Progenitor cell of endocrine pancreas (in vitro differentiated cells): ENCODE measurements at regions not wholly inside any gene's neighbourhood (a gene's known extent, or its start where the extent isn't known, plus 50 kb on each side); places are given as distances from the start of the nearest gene placed in this dataset.

Experiments used
- DNase-seq: peaks from one replicate; pipeline ENCODE4 v3.0.0; 2021; ENCODE audit warnings: low spot score; ENCODE audit not compliant: unreplicated experiment
- H3K27ac Mint-ChIP-seq: 2 replicates; pipeline ENCODE4 v1.8.0; 2021; ENCODE audit warnings: mild to moderate bottlenecking, moderate library complexity, mixed read lengths
- H3K27me3 Mint-ChIP-seq: 2 replicates; pipeline ENCODE4 v1.8.0; 2021; ENCODE audit warnings: mixed read lengths
- H3K36me3 Mint-ChIP-seq: 2 replicates; pipeline ENCODE4 v1.8.0; 2022; ENCODE audit warnings: mixed read lengths; ENCODE audit not compliant: insufficient read depth
- H3K4me1 Mint-ChIP-seq: 2 replicates; pipeline ENCODE4 v1.8.0; 2021; ENCODE audit warnings: low read depth, mixed read lengths
- H3K4me3 Mint-ChIP-seq: 2 replicates; pipeline ENCODE4 v1.8.0; 2021; ENCODE audit warnings: low read depth, mild to moderate bottlenecking, moderate library complexity, mixed read lengths
- H3K9me3 Mint-ChIP-seq: 2 replicates; pipeline ENCODE4 v1.8.0; 2021; ENCODE audit warnings: low read depth, mixed read lengths
- TF ChIP-seq, protein P1 (sequence below): fragments of 200-600 bp; sonication (generic); IDR thresholded peaks from one replicate; pipeline ENCODE4 v1.5.0; 2021; ENCODE audit warnings: antibody characterized with exemption, mild to moderate bottlenecking; ENCODE audit not compliant: unreplicated experiment

DNA sequence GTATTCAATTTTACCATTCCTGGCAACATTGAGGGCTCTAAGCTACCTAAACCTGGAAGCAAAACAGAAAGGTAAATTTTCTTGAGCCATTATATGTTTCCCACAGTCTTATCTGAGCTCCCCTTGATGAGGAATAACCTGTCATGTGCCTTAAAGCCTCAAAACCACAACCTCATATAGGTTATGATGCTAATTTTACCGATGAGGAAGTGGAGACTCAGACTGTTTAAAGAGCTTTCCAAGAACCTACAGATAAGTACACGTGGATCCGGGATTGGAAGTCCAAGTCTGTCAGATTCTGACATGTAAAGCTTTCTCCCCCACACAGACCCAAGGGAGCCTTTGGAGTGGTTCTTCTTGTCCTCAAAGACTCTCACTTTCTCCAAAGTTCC, 140.5 kb downstream of the SEMA6D start:
- peaks cover 16% of the 10 kb centered on the region for H3K4me1 Mint-ChIP-seq
- peaks cover 5% of the 10 kb centered on the region for H3K27me3 Mint-ChIP-seq
- DNase-seq: no peak
- no peak overlapping the region for H3K27ac Mint-ChIP-seq
- TF ChIP-seq, protein P1, sequence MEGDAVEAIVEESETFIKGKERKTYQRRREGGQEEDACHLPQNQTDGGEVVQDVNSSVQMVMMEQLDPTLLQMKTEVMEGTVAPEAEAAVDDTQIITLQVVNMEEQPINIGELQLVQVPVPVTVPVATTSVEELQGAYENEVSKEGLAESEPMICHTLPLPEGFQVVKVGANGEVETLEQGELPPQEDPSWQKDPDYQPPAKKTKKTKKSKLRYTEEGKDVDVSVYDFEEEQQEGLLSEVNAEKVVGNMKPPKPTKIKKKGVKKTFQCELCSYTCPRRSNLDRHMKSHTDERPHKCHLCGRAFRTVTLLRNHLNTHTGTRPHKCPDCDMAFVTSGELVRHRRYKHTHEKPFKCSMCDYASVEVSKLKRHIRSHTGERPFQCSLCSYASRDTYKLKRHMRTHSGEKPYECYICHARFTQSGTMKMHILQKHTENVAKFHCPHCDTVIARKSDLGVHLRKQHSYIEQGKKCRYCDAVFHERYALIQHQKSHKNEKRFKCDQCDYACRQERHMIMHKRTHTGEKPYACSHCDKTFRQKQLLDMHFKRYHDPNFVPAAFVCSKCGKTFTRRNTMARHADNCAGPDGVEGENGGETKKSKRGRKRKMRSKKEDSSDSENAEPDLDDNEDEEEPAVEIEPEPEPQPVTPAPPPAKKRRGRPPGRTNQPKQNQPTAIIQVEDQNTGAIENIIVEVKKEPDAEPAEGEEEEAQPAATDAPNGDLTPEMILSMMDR: no peak
- no peak overlapping the region for H3K4me3 Mint-ChIP-seq
- no peaks in the 10 kb centered on the region for H3K9me3 Mint-ChIP-seq
- H3K36me3 Mint-ChIP-seq: no peaks in the 10 kb centered on the region

DNA sequence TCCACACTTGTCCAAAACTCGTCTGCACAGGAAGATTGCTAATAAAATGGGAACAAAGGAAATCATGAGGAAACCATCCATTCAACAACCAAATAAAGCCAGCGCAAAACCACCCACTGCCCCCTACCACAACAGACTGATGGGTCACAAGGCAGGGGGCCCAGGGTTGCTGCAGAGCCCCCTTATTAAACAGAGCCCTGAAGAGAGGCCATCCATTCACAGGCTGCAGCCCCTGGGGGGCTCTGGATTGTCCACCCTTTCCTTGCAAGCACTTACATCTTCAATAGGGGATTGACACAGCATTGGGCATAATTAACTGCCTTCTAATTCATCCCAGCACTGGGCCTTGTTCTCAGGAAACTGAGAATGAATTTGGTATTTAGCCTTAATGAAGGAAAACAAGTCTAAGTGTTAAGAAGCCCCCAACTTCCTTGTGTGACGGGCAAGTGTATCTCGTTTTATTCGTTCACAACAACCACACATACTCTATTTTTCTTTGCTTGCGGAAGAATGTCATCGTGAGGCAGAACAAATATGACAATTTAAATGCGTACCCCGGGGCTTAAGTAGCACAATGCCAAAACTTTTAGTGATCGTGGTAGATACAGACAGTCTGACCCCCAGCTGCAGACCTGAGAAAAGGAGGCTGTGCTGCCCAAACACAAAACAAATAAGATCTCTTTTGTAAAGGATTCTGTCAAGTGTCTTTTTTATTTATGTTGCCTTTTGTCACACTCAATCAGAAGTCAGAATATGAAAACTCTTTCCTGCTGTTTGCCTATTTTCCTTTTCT, 144.0 kb downstream of the SEMA6D start:
- Mint-ChIP-seq H3K27me3 (peaks cover 13% of the 10 kb centered on the region), H3K27ac (no peak overlapping the region), H3K36me3 (no peaks in the 10 kb centered on the region), H3K9me3 (peaks cover 4% of the 10 kb centered on the region), H3K4me3 (no peak overlapping the region), H3K4me1 (peaks cover 3% of the 10 kb centered on the region)
- DNase-seq: no peak
- TF ChIP-seq, protein P1: no peak

DNA sequence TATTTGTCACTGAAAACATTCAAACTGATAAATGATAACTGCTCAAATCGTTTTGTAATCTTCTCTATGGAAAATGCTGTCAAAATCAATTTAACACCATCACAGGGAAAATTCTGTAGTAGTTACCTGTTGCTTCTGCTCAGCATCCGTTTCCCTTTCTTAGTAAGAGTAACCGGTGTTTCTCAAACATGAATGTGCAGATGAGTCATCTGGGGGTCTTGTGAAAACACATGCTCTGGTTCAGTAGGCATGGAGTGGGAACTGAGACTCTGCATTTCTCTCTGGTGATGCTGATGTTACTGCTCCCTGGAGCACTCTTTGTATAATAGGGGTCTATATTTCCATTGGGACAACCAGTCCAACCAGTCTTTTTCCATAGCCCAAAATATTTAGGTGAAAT, 145.1 kb downstream of the SEMA6D start:
- no peak for DNase-seq

DNA sequence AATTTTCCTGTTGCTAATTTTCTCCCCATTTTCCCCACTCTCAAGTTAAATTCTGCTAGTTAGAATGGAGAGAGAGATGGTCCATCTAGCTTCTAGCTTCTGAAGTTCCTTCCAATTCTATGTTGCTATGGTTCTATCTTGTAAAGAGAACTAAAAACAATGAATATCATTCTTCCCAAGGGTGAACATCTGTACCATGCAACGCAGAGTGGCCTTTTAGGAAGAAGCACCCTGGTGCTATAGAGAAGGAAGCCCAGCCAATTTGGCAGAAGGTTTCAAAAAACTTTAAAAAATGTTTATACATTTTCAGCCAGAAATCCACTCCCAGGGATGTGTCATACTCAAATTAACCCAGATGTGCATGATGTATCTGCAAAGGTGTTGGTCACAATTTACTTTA, 149.1 kb downstream of the SEMA6D start:
- H3K4me3 Mint-ChIP-seq: no peak overlapping the region
- DNase-seq: no peak
- H3K27ac Mint-ChIP-seq: no peak overlapping the region
- no peaks in the 10 kb centered on the region for H3K36me3 Mint-ChIP-seq
- H3K4me1 Mint-ChIP-seq: no peaks in the 10 kb centered on the region
- TF ChIP-seq, protein P1: no peak
- H3K27me3 Mint-ChIP-seq: peaks cover 9% of the 10 kb centered on the region
- H3K9me3 Mint-ChIP-seq: peaks cover 4% of the 10 kb centered on the region

More for the DNA sequence above, 145.1 kb downstream of the SEMA6D start:
- Mint-ChIP-seq H3K36me3 (no peaks in the 10 kb centered on the region), H3K4me3 (no peak overlapping the region), H3K4me1 (no peaks in the 10 kb centered on the region), H3K27me3 (peaks cover 13% of the 10 kb centered on the region), H3K27ac (no peak overlapping the region), H3K9me3 (peaks cover 4% of the 10 kb centered on the region)
- TF ChIP-seq, protein P1: no peak

DNA sequence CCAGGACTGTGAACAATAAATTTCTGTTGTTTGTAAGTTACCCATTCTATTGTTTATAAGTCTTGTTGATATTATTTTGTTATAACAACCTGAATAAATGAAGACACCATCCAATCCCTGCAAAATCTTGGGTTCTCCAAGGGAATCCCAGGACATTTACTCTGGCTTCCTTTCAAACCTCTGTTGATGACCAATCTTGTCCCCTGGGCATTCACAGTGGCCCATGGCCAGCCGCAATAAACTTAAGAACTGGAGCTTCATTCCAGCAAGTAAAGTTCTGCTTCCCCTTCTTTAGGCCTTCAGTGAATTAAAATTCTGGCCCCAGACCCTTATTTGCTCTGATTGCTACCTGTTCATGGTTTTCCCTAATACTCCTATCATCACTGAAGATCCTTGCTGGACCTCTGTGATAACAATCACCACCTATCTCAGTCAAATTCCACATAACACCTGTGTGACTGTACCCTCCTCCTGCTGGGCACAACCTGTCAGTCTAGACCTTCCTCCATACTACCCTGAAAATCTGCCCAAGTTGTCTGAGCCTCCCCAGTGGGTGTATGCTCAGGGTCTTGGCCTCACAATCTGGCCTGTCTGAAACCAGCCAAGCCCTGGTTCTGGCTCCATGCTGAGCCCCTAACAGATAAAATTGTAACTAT, 153.1 kb downstream of the SEMA6D start:
- Mint-ChIP-seq H3K27me3 (no peaks in the 10 kb centered on the region), H3K27ac (no peak overlapping the region), H3K36me3 (no peaks in the 10 kb centered on the region), H3K9me3 (peaks cover 4% of the 10 kb centered on the region), H3K4me1 (peaks cover 6% of the 10 kb centered on the region), H3K4me3 (no peak overlapping the region)
- TF ChIP-seq, protein P1: no peak
- no peak for DNase-seq
